Left cardiac atrium (tissue), 4 donors: ENCODE measurements at regions not wholly inside any gene's neighbourhood (a gene's known extent, or its start where the extent isn't known, plus 50 kb on each side); places are given as distances from the start of the nearest gene placed in this dataset.
A peak's percentile ranks its signal among the peaks of the same experiment; 100 is the strongest.
"Not testable (repeated sequence)": the region's sequence is repeated elsewhere in the genome, so short reads cannot be mapped to it uniquely, and the experiment has no call there.

Experiments used
- ATAC-seq, 2 donors: fragments of 200-7000 bp; cut with Tn5 transposase; one replicate each; pipeline ENCODE4 v1.9.1; 2020; ENCODE audit warnings: mild to moderate bottlenecking in 2 of 2, moderate library complexity in 2 of 2
- DNase-seq: peaks from one replicate; pipeline ENCODE4 v3.0.0-alpha.2; 2020
- intact Hi-C, 2 donors: fragments of 100-400 bp; cut with DNase I; formaldehyde crosslinking; loops; one replicate each; pipeline versions ENCODE4 v1.14.1 to v1.15.1; 2022 to 2023
- donor health status: DM: no; HTN: yes; CAD: no.
- donor health status: DM: no; HTN: yes; CAD: no; lungs with severe emphysema.
- donor health status: DM: yes; HTN: yes; CAD: no.
- donor health status: Dilated cardiomyopathy.

DNA sequence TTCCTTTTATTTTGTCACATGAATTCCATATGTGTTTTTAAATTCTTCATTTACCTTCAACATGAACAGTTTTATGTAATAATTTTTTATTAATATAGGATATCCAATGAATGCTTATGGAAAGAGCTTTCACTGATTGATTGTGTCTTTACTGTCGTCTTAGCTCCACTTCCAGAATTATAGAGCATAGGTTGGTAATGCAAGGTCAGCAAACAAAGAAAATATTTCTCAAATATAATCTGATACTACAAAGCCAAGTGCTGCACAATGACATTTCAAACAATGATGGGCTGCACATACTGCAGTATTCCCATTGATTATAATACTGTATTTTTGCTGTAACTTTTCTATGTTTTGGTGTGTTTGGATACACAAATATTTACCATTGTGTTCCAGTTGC is 275.7 kb upstream of the RSPO3 start:
- intact Hi-C loops = no loop called here
- DNase-seq (no peak), ATAC-seq (no peak)

DNA sequence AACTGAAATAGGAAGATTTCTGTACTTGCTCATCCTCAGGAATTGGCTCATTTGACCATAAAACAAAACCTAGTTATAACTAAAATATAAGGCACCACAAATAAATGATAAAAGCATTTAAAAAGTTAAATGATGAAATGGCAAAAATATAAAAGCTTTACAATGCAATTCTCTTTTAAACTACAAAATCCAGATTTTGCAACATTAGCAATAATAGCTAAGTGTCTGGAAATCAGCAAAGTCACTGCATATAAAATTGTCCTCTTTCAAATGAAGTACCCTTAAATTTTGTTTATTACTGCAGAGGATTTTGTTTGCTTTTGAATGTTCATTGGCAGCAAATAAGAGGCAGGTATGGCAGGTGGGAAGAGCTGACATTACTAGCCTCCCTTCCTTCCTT is 270.4 kb upstream of the RSPO3 start:
- no peak for ATAC-seq
- intact Hi-C loops = no loop called here
- DNase-seq = no peak

GRCh38 chr6:126867641-126868040 is 250.8 kb upstream of the RSPO3 start:
- intact Hi-C loops = no loop called here
- ATAC-seq (no peak), DNase-seq (no peak)

DNA sequence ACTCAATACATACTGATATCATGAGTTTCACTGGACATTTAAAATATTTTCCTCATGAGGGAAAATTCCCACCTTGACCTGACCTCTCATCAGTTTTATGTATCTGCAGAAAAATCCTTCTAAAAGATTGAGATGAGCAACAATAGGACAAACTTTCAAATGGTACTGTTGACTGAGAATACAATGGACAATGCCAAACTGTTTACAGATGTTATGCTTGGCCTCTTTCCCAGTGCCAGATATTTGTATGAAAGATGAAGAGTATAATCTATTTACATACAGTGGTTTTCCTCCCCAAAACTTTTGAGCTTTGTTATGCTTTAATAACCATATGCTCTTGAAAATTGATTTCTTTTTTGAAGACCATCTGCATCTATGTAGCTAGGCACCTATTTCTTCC is 245.1 kb upstream of the RSPO3 start:
- ATAC-seq (no peak), DNase-seq (no peak)
- intact Hi-C loops = no loop called here

DNA sequence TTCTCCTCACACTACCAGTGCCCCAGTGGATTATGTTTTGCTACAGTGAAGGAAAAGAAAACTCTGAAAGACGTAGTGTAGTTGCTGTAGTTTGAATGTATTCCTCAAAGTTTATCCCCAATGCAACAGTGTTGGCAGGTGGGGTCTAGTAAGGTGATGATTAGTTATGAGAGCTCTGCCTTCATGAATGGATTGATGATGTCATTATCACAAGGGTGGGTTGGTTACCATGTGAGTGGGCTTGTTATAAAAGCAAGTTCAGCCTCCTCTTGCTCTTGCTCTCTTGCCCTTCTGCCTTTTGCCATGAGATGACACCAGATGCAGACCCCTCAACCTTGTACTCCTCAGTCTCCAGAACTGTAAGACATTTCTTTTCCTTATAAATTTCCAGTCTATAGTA is 244.7 kb upstream of the RSPO3 start:
- no peak for DNase-seq
- intact Hi-C loops = no loop called here
- ATAC-seq = no peak

- ATAC-seq = no peak
- intact Hi-C loops = no loop called here
- DNase-seq = no peak
Observed at GRCh38 chr6:126876446-126876845, 242.0 kb upstream of the RSPO3 start.

GRCh38 chr6:126880964-126881363 is 237.5 kb upstream of the RSPO3 start:
- ATAC-seq = no peak
- intact Hi-C loops = no loop called here
- DNase-seq = no peak

DNA sequence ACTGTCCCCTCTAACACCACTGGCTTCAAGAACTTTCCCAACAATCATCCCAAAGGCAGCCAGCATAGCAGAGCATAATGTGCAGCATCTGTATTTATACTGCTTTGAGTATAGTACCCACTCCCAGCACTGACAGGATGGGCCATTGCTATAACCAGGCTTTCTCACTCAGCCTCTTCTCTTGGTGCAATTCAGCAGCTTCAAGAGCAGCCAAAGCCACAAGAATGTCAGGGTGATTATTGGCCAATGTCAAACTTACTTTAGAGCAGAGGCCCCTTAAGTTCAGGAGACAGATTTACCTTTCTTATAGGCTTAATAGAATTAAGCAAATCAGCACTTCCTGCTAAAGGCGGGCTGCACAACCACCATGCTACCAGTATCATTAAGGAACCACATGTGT is 232.4 kb upstream of the RSPO3 start:
- no peak for ATAC-seq
- DNase-seq = no peak
- intact Hi-C loops = no loop called here

GRCh38 chr6:126888727-126889725 is 229.4 kb upstream of the RSPO3 start:
- ATAC-seq (no peak), DNase-seq (no peak)
- intact Hi-C loops = no loop called here

GRCh38 chr6:126890055-126890454 is 228.4 kb upstream of the RSPO3 start:
- DNase-seq = peak; percentile 17
- no peak for ATAC-seq
- intact Hi-C loops = no loop called here

- no peak for ATAC-seq
- DNase-seq = no peak
- intact Hi-C loops = no loop called here
Observed at GRCh38 chr6:126891158-126891557, 227.3 kb upstream of the RSPO3 start.

- ATAC-seq, intact Hi-C loops, DNase-seq: not testable (repeated sequence)
Observed at GRCh38 chr6:126892869-126893268, 225.6 kb upstream of the RSPO3 start.

DNA sequence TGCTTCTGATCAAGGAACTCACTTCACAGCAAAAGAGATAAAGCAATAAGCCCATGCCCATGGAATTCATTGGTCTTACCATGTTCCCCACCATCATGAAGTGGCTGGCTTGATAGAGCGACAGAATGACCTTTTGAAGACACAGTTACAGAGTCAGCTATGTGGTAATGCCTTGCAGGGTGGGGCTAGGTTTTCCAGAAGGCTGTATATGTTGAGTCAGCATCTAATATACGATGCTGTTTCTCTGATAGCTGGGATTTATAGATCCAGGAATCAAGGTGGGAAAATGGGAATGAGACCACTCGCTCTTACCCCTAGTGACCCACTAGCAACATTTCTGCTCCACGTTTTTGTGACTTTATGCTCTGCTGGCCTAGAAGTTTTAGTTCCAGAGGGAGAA is 220.7 kb upstream of the RSPO3 start:
- DNase-seq (no peak), ATAC-seq (no peak)
- intact Hi-C loops = no loop called here

DNA sequence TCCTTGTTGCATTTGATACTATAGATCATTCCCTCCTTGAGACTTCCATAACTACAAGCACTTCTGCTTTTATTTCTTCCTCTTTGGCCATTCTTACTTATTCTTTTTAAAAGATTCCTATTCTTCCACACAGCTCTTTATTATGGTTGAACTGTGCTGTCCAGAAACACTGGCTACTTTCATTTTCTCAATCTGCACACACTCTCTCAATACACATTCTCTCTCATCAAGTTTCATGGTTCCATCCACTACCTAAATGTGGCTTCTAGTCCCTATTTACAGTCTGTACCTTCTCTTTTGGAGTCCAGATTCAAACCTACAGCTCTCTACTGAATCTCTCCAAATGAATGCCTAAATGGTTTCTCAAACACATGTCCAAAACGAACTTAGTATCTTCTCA is 214.3 kb upstream of the RSPO3 start:
- ATAC-seq = no peak

GRCh38 chr6:126905917-126906316 is 212.6 kb upstream of the RSPO3 start:
- DNase-seq (no peak), ATAC-seq (no peak)
- intact Hi-C loops = no loop called here

More for the DNA sequence above, 214.3 kb upstream of the RSPO3 start:
- no peak for DNase-seq
- intact Hi-C loops = no loop called here

- ATAC-seq = no peak
- intact Hi-C loops = no loop called here
- DNase-seq = no peak
Observed at GRCh38 chr6:126907312-126907711, 211.2 kb upstream of the RSPO3 start.

- intact Hi-C loops = no loop called here
- DNase-seq (no peak), ATAC-seq (no peak)
Observed at GRCh38 chr6:126907996-126908395, 210.5 kb upstream of the RSPO3 start.

DNA sequence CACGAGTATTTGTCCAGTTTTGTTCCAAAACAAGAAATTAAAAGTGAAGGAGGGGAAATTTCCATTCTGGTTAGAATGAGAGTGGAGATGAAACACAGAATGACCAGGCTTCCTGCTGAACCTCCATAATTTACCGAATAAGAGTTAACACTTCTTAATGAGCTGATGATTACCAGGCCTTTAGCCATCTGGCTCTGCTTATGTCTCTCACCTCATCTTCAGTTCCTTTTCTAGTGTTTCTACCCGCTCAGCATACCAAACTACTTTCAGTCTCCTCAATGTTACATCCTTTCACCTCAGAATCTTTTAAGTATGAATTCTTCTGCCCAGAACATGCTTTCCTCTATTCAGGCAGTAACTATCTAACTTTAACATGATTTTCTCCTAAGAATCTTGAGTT is 209.0 kb upstream of the RSPO3 start:
- ATAC-seq = no peak
- intact Hi-C loops = no loop called here
- no peak for DNase-seq

GRCh38 chr6:126913651-126914050 is 204.8 kb upstream of the RSPO3 start:
- DNase-seq (no peak), ATAC-seq (no peak)
- intact Hi-C loops = no loop called here

- DNase-seq (no peak), ATAC-seq (no peak)
- intact Hi-C loops = no loop called here
Observed at GRCh38 chr6:126914172-126914571, 204.3 kb upstream of the RSPO3 start.

DNA sequence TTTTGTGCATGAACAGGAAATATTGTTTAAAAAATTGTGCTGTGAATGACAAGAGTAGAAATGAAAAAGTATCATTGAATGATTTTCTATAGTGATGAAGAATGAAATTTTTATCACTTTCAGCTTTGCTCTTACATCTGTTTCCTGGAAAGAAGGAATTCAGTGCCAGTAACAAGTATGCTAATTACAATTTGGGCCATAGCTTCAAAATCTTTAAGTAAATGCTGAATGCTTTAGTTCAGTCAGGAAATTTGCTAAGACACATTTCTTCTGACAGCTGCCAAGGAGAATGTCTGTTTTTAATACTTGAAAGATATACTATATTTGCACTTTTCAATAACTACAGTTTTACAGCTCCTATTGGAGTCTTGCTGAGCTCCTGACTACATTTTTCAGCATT is 203.7 kb upstream of the RSPO3 start:
- no peak for DNase-seq
- intact Hi-C loops = no loop called here
- no peak for ATAC-seq
